Brain pericyte (primary cell): ENCODE measurements at regions not wholly inside any gene's neighbourhood (a gene's known extent, or its start where the extent isn't known, plus 50 kb on each side); places are given as distances from the start of the nearest gene placed in this dataset.

ENCODE experiments used
- DNase-seq: peaks from one replicate; pipeline ENCODE4 v3.0.0-alpha.2; 2012; ENCODE audit warnings: low read depth, low spot score

GRCh38 chr1:106954661-106955229, 101.7 kb upstream of the PRMT6 start:
- DNase-seq = no peak

- DNase-seq = no peak
Observed at GRCh38 chr1:106956721-106957120, 99.8 kb upstream of the PRMT6 start.

GRCh38 chr1:106957795-106958194, 98.7 kb upstream of the PRMT6 start:
- DNase-seq = no peak

- no peak for DNase-seq
Observed at GRCh38 chr1:106960412-106960811, 96.1 kb upstream of the PRMT6 start.

GRCh38 chr1:106961646-106962045, 94.8 kb upstream of the PRMT6 start:
- no peak for DNase-seq

GRCh38 chr1:106962591-106962990, 93.9 kb upstream of the PRMT6 start:
- DNase-seq = no peak

- no peak for DNase-seq
Observed at GRCh38 chr1:106964495-106964894, 92.0 kb upstream of the PRMT6 start.

- DNase-seq = no peak
Observed at GRCh38 chr1:106968644-106969043, 87.8 kb upstream of the PRMT6 start.

GRCh38 chr1:106969731-106970130, 86.7 kb upstream of the PRMT6 start:
- DNase-seq = no peak

- DNase-seq = no peak
Observed at GRCh38 chr1:106972074-106972473, 84.4 kb upstream of the PRMT6 start.

- DNase-seq = no peak
Observed at GRCh38 chr1:106975944-106976343, 80.5 kb upstream of the PRMT6 start.

- DNase-seq = no peak
Observed at GRCh38 chr1:106978477-106979322, 77.8 kb upstream of the PRMT6 start.

- DNase-seq = no peak
Observed at GRCh38 chr1:106979371-106979770, 77.1 kb upstream of the PRMT6 start.

- DNase-seq = no peak
Observed at GRCh38 chr1:106980121-106980520, 76.4 kb upstream of the PRMT6 start.

- DNase-seq = no peak
Observed at GRCh38 chr1:106984801-106985200, 71.7 kb upstream of the PRMT6 start.

GRCh38 chr1:106986603-106987002, 69.9 kb upstream of the PRMT6 start:
- DNase-seq = no peak

GRCh38 chr1:106995970-106996369, 60.5 kb upstream of the PRMT6 start:
- no peak for DNase-seq

GRCh38 chr1:106998431-106999002, 58.0 kb upstream of the PRMT6 start:
- DNase-seq = no peak

GRCh38 chr1:107000902-107001301, 55.6 kb upstream of the PRMT6 start:
- no peak for DNase-seq

- no peak for DNase-seq
Observed at GRCh38 chr1:107003972-107004371, 52.5 kb upstream of the PRMT6 start.

GRCh38 chr1:107004421-107004820, 52.1 kb upstream of the PRMT6 start:
- DNase-seq = no peak
